H9 (cell line): ENCODE measurements at regions not wholly inside any gene's neighbourhood (a gene's known extent, or its start where the extent isn't known, plus 50 kb on each side); places are given as distances from the start of the nearest gene placed in this dataset.

Source experiments
- DNase-seq: peaks from one replicate; pipeline ENCODE4 v3.0.0-alpha.2; 2017
- H2AFZ ChIP-seq: one replicate; pipeline ENCODE4 v1.6.1; 2013; ENCODE audit warnings: mild to moderate bottlenecking, low read length, control low read depth, moderate library complexity
- H2AK5ac ChIP-seq: 2 replicates; pipeline ENCODE4 v1.6.1; 2013; ENCODE audit warnings: low read length, control low read depth, mixed read lengths; ENCODE audit not compliant: insufficient read length
- H2BK120ac ChIP-seq: one replicate; pipeline ENCODE4 v1.6.1; 2013; ENCODE audit warnings: low read depth, mild to moderate bottlenecking, low read length, control low read depth, inconsistent platforms; ENCODE audit not compliant: poor library complexity, severe bottlenecking
- H2BK12ac ChIP-seq: 2 replicates; pipeline ENCODE4 v1.6.1; 2013; ENCODE audit warnings: low read length, control low read depth, mixed read lengths, low read depth; ENCODE audit not compliant: insufficient read length
- H2BK15ac ChIP-seq: 2 replicates; pipeline ENCODE4 v1.6.1; 2013; ENCODE audit warnings: low read depth, low read length, control low read depth
- H2BK20ac ChIP-seq: one replicate; pipeline ENCODE4 v1.6.1; 2013; ENCODE audit warnings: low read depth, mild to moderate bottlenecking, low read length, control low read depth, inconsistent platforms; ENCODE audit not compliant: poor library complexity, severe bottlenecking
- H2BK5ac ChIP-seq: 2 replicates; pipeline ENCODE4 v1.6.1; 2013; ENCODE audit warnings: low read length, control low read depth, mixed read lengths; ENCODE audit not compliant: insufficient read length
- H3K14ac ChIP-seq: 2 replicates; pipeline ENCODE4 v1.6.1; 2013; ENCODE audit warnings: low read length, control low read depth; ENCODE audit not compliant: insufficient read depth
- H3K18ac ChIP-seq: 2 replicates; pipeline ENCODE4 v1.6.1; 2013; ENCODE audit warnings: low read depth, mild to moderate bottlenecking, mixed read lengths, low read length, control low read depth; ENCODE audit not compliant: insufficient read length
- H3K23ac ChIP-seq: 2 replicates; pipeline ENCODE4 v1.6.1; 2013; ENCODE audit warnings: low read length, control low read depth, mixed read lengths, low read depth; ENCODE audit not compliant: insufficient read length
- H3K23me2 ChIP-seq: 2 replicates; pipeline ENCODE4 v1.6.1; 2013; ENCODE audit warnings: low read depth, mild to moderate bottlenecking, mixed read lengths, low read length, control low read depth; ENCODE audit not compliant: insufficient read length, poor library complexity, severe bottlenecking
- H3K27ac ChIP-seq: 2 replicates; pipeline ENCODE4 v1.5.1; 2013; ENCODE audit warnings: low read length, control low read depth, mixed read lengths, low read depth; ENCODE audit not compliant: insufficient read length
- H3K27me3 ChIP-seq: 2 replicates; pipeline ENCODE4 v1.6.1; 2013; ENCODE audit warnings: low read length, control low read depth, inconsistent platforms; ENCODE audit not compliant: insufficient read depth
- H3K4ac ChIP-seq: 2 replicates; pipeline ENCODE4 v1.6.1; 2013; ENCODE audit warnings: low read depth, mild to moderate bottlenecking, control low read depth, inconsistent platforms, low read length, moderate library complexity
- H3K4me1 ChIP-seq: 2 replicates; pipeline ENCODE4 v1.6.1; 2013; ENCODE audit warnings: low read length, control low read depth, inconsistent platforms; ENCODE audit not compliant: insufficient read depth
- H3K4me2 ChIP-seq: 2 replicates; pipeline ENCODE4 v1.6.1; 2013; ENCODE audit warnings: low read length, control low read depth, mixed read lengths; ENCODE audit not compliant: insufficient read length, insufficient read depth
- H3K56ac ChIP-seq: 2 replicates; pipeline ENCODE4 v1.6.1; 2013; ENCODE audit warnings: low read depth, mild to moderate bottlenecking, mixed read lengths, low read length, control low read depth; ENCODE audit not compliant: insufficient read length
- H3K79me1 ChIP-seq: 2 replicates; pipeline ENCODE4 v1.6.1; 2013; ENCODE audit warnings: low read depth, mild to moderate bottlenecking, moderate library complexity, low read length, control low read depth, inconsistent platforms; ENCODE audit not compliant: insufficient read depth, poor library complexity, severe bottlenecking
- H3K79me2 ChIP-seq: 2 replicates; pipeline ENCODE4 v1.6.1; 2013; ENCODE audit warnings: low read length, control low read depth, inconsistent platforms; ENCODE audit not compliant: insufficient read depth
- H3K9ac ChIP-seq: 2 replicates; pipeline ENCODE4 v1.6.1; 2013; ENCODE audit warnings: low read length, control low read depth, mixed read lengths; ENCODE audit not compliant: insufficient read length; ENCODE audit errors: extremely low read depth
- H3K9me3 ChIP-seq: one replicate; pipeline ENCODE4 v1.6.1; 2013; ENCODE audit warnings: low read depth, low read length, inconsistent platforms; ENCODE audit not compliant: control insufficient read depth
- H3T11ph ChIP-seq: one replicate; pipeline ENCODE4 v1.6.1; 2013; ENCODE audit warnings: mild to moderate bottlenecking, low read length, control low read depth, inconsistent platforms
- H4K20me1 ChIP-seq: one replicate; pipeline ENCODE4 v1.6.1; 2013; ENCODE audit not compliant: control insufficient read depth, insufficient read length, insufficient read depth
- H4K5ac ChIP-seq: 2 replicates; pipeline ENCODE4 v1.6.1; 2013; ENCODE audit warnings: low read depth, mild to moderate bottlenecking, mixed read lengths, low read length, control low read depth; ENCODE audit not compliant: insufficient read length
- H4K8ac ChIP-seq: replicated peaks from 2 replicates; pipeline ENCODE4 v1.6.1; 2013; ENCODE audit warnings: low read length, control low read depth, mixed read lengths, low read depth; ENCODE audit not compliant: insufficient read length
- H4K91ac ChIP-seq: 2 replicates; pipeline ENCODE4 v1.6.1; 2013; ENCODE audit warnings: low read depth, mild to moderate bottlenecking, moderate library complexity, mixed read lengths, low read length, control low read depth; ENCODE audit not compliant: insufficient read length
- H3K27ac Mint-ChIP-seq, 3 experiments: 2 replicates in 2 of 3; 3 replicates in 1 of 3; pipeline ENCODE4 v1.8.0; 2020 to 2021; ENCODE audit warnings: mixed read lengths in 3 of 3, mild to moderate bottlenecking in 1 of 3, moderate library complexity in 1 of 3
- H3K27me3 Mint-ChIP-seq: 2 replicates; pipeline ENCODE4 v1.8.0; 2021; ENCODE audit warnings: low read depth, mild to moderate bottlenecking, moderate library complexity, mixed read lengths
- H3K36me3 Mint-ChIP-seq, 3 experiments: 2 replicates in 2 of 3; 3 replicates in 1 of 3; pipeline ENCODE4 v1.8.0; 2020 to 2021; ENCODE audit warnings: low read depth in 3 of 3, mixed read lengths in 3 of 3; ENCODE audit not compliant: insufficient read depth in 1 of 3
- H3K4me1 Mint-ChIP-seq, 2 experiments: 2 replicates each; pipeline ENCODE4 v1.8.0; 2020; ENCODE audit warnings: mixed read lengths in 2 of 2
- H3K4me3 Mint-ChIP-seq, 2 experiments: 2 replicates in 1 of 2; 3 replicates in 1 of 2; pipeline ENCODE4 v1.8.0; 2020 to 2021; ENCODE audit warnings: mild to moderate bottlenecking in 2 of 2, mixed read lengths in 2 of 2, moderate library complexity in 1 of 2
- H3K9me3 Mint-ChIP-seq, 2 experiments: 2 replicates in 1 of 2; 3 replicates in 1 of 2; pipeline ENCODE4 v1.8.0; 2020; ENCODE audit warnings: mild to moderate bottlenecking in 2 of 2, mixed read lengths in 2 of 2, moderate library complexity in 1 of 2
- WGBS: extraction: QIAGEN DNeasy Blood & Tissue Kit; methylation state at CpG from one replicate; pipeline ENCODE4 v1.1.7; 2013; ENCODE audit warnings: missing lambda C conversion rate, low lambda C conversion rate, mixed read lengths; ENCODE audit not compliant: insufficient read length; ENCODE audit errors: extremely low coverage; 5-methylcytosine and 5-hydroxymethylcytosine counted together
- TF ChIP-seq, protein P1 (sequence below): fragments of 200-600 bp; sonication (generic); conservative IDR thresholded peaks from 3 replicates; pipeline ENCODE4 v1.8.0; 2021; ENCODE audit warnings: antibody characterized with exemption, mild to moderate bottlenecking

DNA sequence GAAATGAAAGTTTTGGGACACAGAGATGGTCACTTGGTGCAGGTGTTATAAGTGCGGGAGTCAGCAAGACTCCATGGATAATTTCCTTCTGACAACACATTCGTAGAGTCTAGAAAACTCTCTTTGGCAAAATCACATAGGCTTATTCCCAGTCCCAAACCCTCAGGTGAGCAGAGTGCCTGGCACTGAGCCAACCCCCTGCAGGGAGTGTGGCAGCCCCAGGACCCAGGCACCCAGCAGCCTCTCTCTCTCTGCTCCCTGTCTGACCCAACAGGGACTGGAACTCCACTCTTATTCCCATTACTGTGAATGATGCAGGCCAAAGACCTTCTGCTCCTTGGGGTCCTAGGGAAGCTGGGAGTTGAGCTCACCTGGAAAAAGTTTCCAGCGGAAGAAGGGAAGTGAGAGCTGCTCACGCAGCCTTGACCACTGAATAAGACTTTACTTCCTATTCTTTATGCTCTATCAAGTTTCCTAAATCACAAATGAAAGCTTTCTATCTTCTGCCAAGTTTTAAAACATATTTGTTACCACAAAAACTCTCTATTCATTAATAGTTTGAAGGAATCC lies 132.6 kb upstream of the ETV3 start:
- DNase-seq = no peak
- Mint-ChIP-seq H3K27me3 (peaks cover 18% of the 10 kb centered on the region), H3K4me1 (no peaks in the 10 kb centered on the region; a peak in 1 of 4 replicates), H3K27ac (no peak overlapping the region), H3K36me3 (no peaks in the 10 kb centered on the region), H3K9me3 (no peaks in the 10 kb centered on the region), H3K4me3 (no peak overlapping the region)
- no peak overlapping the region for H4K5ac ChIP-seq
- TF ChIP-seq, protein P1, sequence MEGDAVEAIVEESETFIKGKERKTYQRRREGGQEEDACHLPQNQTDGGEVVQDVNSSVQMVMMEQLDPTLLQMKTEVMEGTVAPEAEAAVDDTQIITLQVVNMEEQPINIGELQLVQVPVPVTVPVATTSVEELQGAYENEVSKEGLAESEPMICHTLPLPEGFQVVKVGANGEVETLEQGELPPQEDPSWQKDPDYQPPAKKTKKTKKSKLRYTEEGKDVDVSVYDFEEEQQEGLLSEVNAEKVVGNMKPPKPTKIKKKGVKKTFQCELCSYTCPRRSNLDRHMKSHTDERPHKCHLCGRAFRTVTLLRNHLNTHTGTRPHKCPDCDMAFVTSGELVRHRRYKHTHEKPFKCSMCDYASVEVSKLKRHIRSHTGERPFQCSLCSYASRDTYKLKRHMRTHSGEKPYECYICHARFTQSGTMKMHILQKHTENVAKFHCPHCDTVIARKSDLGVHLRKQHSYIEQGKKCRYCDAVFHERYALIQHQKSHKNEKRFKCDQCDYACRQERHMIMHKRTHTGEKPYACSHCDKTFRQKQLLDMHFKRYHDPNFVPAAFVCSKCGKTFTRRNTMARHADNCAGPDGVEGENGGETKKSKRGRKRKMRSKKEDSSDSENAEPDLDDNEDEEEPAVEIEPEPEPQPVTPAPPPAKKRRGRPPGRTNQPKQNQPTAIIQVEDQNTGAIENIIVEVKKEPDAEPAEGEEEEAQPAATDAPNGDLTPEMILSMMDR = no peak
- no CpG with 5 or more reads among the region's 4 CpGs for WGBS
- no peak overlapping the region for H2AK5ac ChIP-seq
- no peaks in the 10 kb centered on the region for H3K9me3 ChIP-seq
- H2BK15ac ChIP-seq = no peak overlapping the region
- no peaks in the 10 kb centered on the region for H3K79me2 ChIP-seq
- H2AFZ ChIP-seq = no peak overlapping the region
- H4K91ac ChIP-seq = no peak overlapping the region
- H3K27me3 ChIP-seq = peaks cover 5% of the 10 kb centered on the region; the same call in 1 of the 2 replicates
- H3K4ac ChIP-seq = no peak overlapping the region
- H3K14ac ChIP-seq = no peak overlapping the region; the same call in 1 of the 2 replicates
- H2BK12ac ChIP-seq = no peak overlapping the region
- H3K79me1 ChIP-seq = no peaks in the 10 kb centered on the region
- H3T11ph ChIP-seq = no peak overlapping the region
- H3K9ac ChIP-seq = no peak overlapping the region
- no peak overlapping the region for H3K4me2 ChIP-seq
- no peak overlapping the region for H3K27ac ChIP-seq
- no peak overlapping the region for H2BK20ac ChIP-seq
- H4K20me1 ChIP-seq = no peaks in the 10 kb centered on the region
- H4K8ac ChIP-seq = no peak overlapping the region
- H3K23ac ChIP-seq = no peak overlapping the region
- no peak overlapping the region for H2BK120ac ChIP-seq
- H2BK5ac ChIP-seq = no peak overlapping the region
- no peaks in the 10 kb centered on the region; the same call in 1 of the 2 replicates for H3K4me1 ChIP-seq
- H3K18ac ChIP-seq = no peak overlapping the region
- H3K23me2 ChIP-seq = no peaks in the 10 kb centered on the region
- H3K56ac ChIP-seq = no peak overlapping the region
